GM21423 (cell line): ENCODE measurements at regions not wholly inside any gene's neighbourhood (a gene's known extent, or its start where the extent isn't known, plus 50 kb on each side); places are given as distances from the start of the nearest gene placed in this dataset.
"Not testable (repeated sequence)": the region's sequence is repeated elsewhere in the genome, so short reads cannot be mapped to it uniquely, and the experiment has no call there.

Experiments used
- ATAC-seq: cut with Tn5 transposase; IDR thresholded peaks from one replicate; pipeline ENCODE4 v1.9.1; 2021; ENCODE audit warnings: mild to moderate bottlenecking, moderate library complexity; ENCODE audit not compliant: unreplicated experiment

GRCh38 chr2:87476223-87476872 is 271.5 kb upstream of the PLGLB2 start:
- ATAC-seq, result not testable (repeated sequence)

- ATAC-seq, result peak; percentile 46
These were observed 271.0 kb upstream of the PLGLB2 start for GRCh38 chr2:87476936-87477335.

GRCh38 chr2:87477669-87478428 is 270.0 kb upstream of the PLGLB2 start:
- not testable (repeated sequence) for ATAC-seq

- ATAC-seq, result not testable (repeated sequence)
These were observed 269.0 kb upstream of the PLGLB2 start for GRCh38 chr2:87478911-87479310.

GRCh38 chr2:87483093-87483680 is 264.7 kb upstream of the PLGLB2 start:
- not testable (repeated sequence) for ATAC-seq

- not testable (repeated sequence) for ATAC-seq
These were observed 263.5 kb upstream of the PLGLB2 start for GRCh38 chr2:87484363-87484762.

- ATAC-seq, result not testable (repeated sequence)
These were observed 262.4 kb upstream of the PLGLB2 start for GRCh38 chr2:87485455-87485854.

- peak; percentile 92 for ATAC-seq
These were observed 262.0 kb upstream of the PLGLB2 start for GRCh38 chr2:87485884-87486283.

GRCh38 chr2:87486413-87486812 is 261.5 kb upstream of the PLGLB2 start:
- ATAC-seq, result peak; percentile 9

- not testable (repeated sequence) for ATAC-seq
These were observed 259.9 kb upstream of the PLGLB2 start for GRCh38 chr2:87488021-87488420.

- not testable (repeated sequence) for ATAC-seq
These were observed 258.9 kb upstream of the PLGLB2 start for GRCh38 chr2:87488991-87489390.

GRCh38 chr2:87494846-87495245 is 253.0 kb upstream of the PLGLB2 start:
- not testable (repeated sequence) for ATAC-seq

- ATAC-seq, result not testable (repeated sequence)
These were observed 252.4 kb upstream of the PLGLB2 start for GRCh38 chr2:87495455-87495854.

GRCh38 chr2:87496036-87497006 is 251.6 kb upstream of the PLGLB2 start:
- peak; percentile 83 for ATAC-seq

- not testable (repeated sequence) for ATAC-seq
These were observed 250.8 kb upstream of the PLGLB2 start for GRCh38 chr2:87497135-87497534.

- ATAC-seq, result not testable (repeated sequence)
These were observed 250.2 kb upstream of the PLGLB2 start for GRCh38 chr2:87497700-87498099.

- ATAC-seq, result peak; percentile 63
These were observed 249.6 kb upstream of the PLGLB2 start for GRCh38 chr2:87498169-87498853.

GRCh38 chr2:87498854-87499238 is 249.0 kb upstream of the PLGLB2 start:
- not testable (repeated sequence) for ATAC-seq

- not testable (repeated sequence) for ATAC-seq
These were observed 248.0 kb upstream of the PLGLB2 start for GRCh38 chr2:87499860-87500259.

GRCh38 chr2:87500421-87500820 is 247.5 kb upstream of the PLGLB2 start:
- ATAC-seq, result not testable (repeated sequence)
